B cell (primary cell): ENCODE measurements at regions not wholly inside any gene's neighbourhood (a gene's known extent, or its start where the extent isn't known, plus 50 kb on each side); places are given as distances from the start of the nearest gene placed in this dataset.
"Not testable (repeated sequence)": the region's sequence is repeated elsewhere in the genome, so short reads cannot be mapped to it uniquely, and the experiment has no call there.

Experiments
- CTCF ChIP-seq: fragments of 200-600 bp; IDR thresholded peaks from one replicate; pipeline ENCODE4 v1.8.0; 2022; ENCODE audit warnings: antibody characterized with exemption, mild to moderate bottlenecking
- EZH2 ChIP-seq: IDR thresholded peaks from 2 replicates; pipeline ENCODE4 v1.6.1; 2012; ENCODE audit warnings: borderline replicate concordance, low read depth, mild to moderate bottlenecking, moderate library complexity, low read length; ENCODE audit not compliant: insufficient read depth, poor library complexity, severe bottlenecking

GRCh38 chr7:32722837-32723236 lies 168.7 kb downstream of the KBTBD2 start:
- not testable (repeated sequence) for TF ChIP-seq CTCF, EZH2
